Left ventricle myocardium inferior (tissue), 1 donor: ENCODE measurements at regions not wholly inside any gene's neighbourhood (a gene's known extent, or its start where the extent isn't known, plus 50 kb on each side); places are given as distances from the start of the nearest gene placed in this dataset.

Experiments used
- DNase-seq: peaks from one replicate; pipeline ENCODE4 v3.0.0-alpha.2; 2020
- H3K27ac ChIP-seq: fragments of 200-600 bp; replicated peaks from 2 replicates; pipeline ENCODE4 v1.8.0; 2021
- H3K27me3 ChIP-seq: fragments of 200-600 bp; 2 replicates; pipeline ENCODE4 v1.8.0; 2021; ENCODE audit warnings: low read depth
- H3K36me3 ChIP-seq: fragments of 200-600 bp; 2 replicates; pipeline ENCODE4 v1.8.0; 2021
- H3K4me1 ChIP-seq: fragments of 200-600 bp; 2 replicates; pipeline ENCODE4 v1.8.0; 2021
- H3K4me3 ChIP-seq: fragments of 200-600 bp; 2 replicates; pipeline ENCODE4 v1.8.0; 2021; ENCODE audit warnings: mild to moderate bottlenecking, moderate library complexity
- H3K9me3 ChIP-seq: fragments of 200-600 bp; replicated peaks from 2 replicates; pipeline ENCODE4 v1.8.0; 2021
- intact Hi-C: fragments of 100-400 bp; cut with micrococcal nuclease; formaldehyde crosslinking; loops from one replicate; pipeline ENCODE4 v1.11.0; 2022
- TF ChIP-seq, protein P1 (sequence below): fragments of 200-600 bp; IDR thresholded peaks from 2 replicates; pipeline ENCODE4 v1.8.0; 2021; ENCODE audit warnings: antibody characterized with exemption, mild to moderate bottlenecking, borderline replicate concordance
- donor health status: DM: no; HTN: yes; CAD: no; lungs with severe emphysema.

DNA sequence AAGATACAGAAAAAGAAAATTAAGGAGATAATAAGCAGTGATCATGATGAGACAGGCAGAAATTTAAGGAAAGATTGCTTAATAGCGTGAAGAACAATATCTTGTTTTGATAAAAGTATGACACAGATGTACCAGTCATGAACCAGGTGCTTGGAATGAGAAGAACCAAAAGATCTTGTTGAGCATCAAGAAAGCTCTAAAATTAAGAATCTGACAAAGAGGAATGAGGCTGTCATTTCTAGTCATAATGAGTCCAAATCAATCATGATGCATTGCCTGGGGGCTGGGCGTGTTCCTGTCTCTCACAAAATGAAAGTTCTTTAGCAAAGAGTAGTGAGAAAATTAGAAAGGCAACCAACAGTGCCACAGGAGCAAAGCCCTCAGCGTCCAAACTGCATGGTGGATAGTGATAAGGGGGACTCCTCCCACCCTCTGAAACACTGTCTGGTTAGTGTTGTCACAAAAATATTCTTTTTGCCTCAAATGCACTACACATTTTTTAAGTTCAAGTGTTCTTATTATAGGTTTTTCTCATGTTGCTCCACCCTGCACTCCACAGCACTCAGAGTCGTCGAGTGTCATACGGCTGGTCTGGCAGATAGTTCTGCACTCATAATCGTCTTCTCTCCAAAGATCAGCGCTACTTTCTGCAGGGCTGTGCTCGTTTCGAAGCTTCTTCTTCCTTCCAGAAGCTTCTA lies 439.6 kb downstream of the TNS3 start:
- intact Hi-C loops = no loop called here
- Histone ChIP-seq H3K4me1 (peaks cover 13% of the 10 kb centered on the region), H3K36me3 (no peaks in the 10 kb centered on the region), H3K27ac (no peak overlapping the region), H3K9me3 (no peaks in the 10 kb centered on the region), H3K4me3 (no peak overlapping the region), H3K27me3 (no peaks in the 10 kb centered on the region)
- DNase-seq = no peak
- TF ChIP-seq, protein P1, sequence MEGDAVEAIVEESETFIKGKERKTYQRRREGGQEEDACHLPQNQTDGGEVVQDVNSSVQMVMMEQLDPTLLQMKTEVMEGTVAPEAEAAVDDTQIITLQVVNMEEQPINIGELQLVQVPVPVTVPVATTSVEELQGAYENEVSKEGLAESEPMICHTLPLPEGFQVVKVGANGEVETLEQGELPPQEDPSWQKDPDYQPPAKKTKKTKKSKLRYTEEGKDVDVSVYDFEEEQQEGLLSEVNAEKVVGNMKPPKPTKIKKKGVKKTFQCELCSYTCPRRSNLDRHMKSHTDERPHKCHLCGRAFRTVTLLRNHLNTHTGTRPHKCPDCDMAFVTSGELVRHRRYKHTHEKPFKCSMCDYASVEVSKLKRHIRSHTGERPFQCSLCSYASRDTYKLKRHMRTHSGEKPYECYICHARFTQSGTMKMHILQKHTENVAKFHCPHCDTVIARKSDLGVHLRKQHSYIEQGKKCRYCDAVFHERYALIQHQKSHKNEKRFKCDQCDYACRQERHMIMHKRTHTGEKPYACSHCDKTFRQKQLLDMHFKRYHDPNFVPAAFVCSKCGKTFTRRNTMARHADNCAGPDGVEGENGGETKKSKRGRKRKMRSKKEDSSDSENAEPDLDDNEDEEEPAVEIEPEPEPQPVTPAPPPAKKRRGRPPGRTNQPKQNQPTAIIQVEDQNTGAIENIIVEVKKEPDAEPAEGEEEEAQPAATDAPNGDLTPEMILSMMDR = no peak

DNA sequence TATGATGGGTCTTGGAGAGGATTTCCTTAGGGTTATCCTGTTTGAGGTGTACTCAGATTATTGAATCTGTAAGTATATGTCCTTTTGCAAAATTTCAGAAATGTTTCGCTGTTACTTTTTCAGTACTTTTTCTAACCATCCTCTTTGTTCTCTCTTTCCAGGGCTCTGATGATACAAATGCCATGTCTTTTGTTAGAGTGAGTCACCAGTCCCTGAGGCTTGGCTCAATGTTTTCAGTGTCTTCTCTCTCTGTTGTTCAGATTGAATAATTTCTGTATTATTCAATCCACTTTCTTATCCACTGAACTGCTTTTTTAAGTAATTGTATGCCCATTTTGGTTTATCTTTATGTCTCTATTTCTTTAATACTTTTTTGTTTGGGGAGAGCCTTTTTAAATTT lies 449.4 kb downstream of the TNS3 start:
- Histone ChIP-seq H3K36me3 (no peaks in the 10 kb centered on the region), H3K27ac (no peak overlapping the region), H3K4me3 (no peak overlapping the region), H3K27me3 (no peaks in the 10 kb centered on the region), H3K9me3 (no peaks in the 10 kb centered on the region), H3K4me1 (peaks cover 5% of the 10 kb centered on the region)
- DNase-seq = no peak
- intact Hi-C loops = no loop called here
- TF ChIP-seq, protein P1 = no peak

GRCh38 chr7:47128700-47129099 lies 453.2 kb downstream of the TNS3 start:
- H3K27me3 ChIP-seq = no peaks in the 10 kb centered on the region
- H3K4me1 ChIP-seq = peaks cover 5% of the 10 kb centered on the region
- no peak overlapping the region for H3K4me3 ChIP-seq
- DNase-seq = no peak
- TF ChIP-seq, protein P1 = no peak
- H3K9me3 ChIP-seq = no peaks in the 10 kb centered on the region
- intact Hi-C loops = no loop called here
- H3K27ac ChIP-seq = no peak overlapping the region
- H3K36me3 ChIP-seq = no peaks in the 10 kb centered on the region

DNA sequence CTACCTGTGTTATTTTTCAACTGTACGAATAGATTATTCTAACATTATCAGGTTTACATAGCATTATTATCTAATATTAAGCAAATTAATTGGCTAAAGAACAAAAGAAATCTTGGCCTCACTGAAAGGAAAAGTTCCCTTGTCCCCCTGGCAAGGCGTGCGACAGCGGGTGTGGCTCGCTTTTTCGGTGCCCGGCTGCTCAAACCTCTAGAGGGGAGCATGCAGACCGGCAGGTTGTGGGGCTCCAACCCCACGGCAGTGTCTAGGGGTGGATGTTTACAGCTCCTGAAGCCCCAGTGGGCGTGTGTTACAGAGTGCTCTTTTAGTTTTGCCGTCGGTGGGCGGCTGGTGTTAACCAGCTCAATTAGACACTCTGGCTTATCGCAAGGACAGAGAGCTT lies 456.4 kb downstream of the TNS3 start:
- Histone ChIP-seq H3K36me3 (no peaks in the 10 kb centered on the region), H3K4me3 (no peak overlapping the region), H3K4me1 (peaks cover 5% of the 10 kb centered on the region), H3K27ac (no peak overlapping the region), H3K9me3 (no peaks in the 10 kb centered on the region), H3K27me3 (no peaks in the 10 kb centered on the region)
- TF ChIP-seq, protein P1 = no peak
- DNase-seq = no peak
- intact Hi-C loops = no loop called here

DNA sequence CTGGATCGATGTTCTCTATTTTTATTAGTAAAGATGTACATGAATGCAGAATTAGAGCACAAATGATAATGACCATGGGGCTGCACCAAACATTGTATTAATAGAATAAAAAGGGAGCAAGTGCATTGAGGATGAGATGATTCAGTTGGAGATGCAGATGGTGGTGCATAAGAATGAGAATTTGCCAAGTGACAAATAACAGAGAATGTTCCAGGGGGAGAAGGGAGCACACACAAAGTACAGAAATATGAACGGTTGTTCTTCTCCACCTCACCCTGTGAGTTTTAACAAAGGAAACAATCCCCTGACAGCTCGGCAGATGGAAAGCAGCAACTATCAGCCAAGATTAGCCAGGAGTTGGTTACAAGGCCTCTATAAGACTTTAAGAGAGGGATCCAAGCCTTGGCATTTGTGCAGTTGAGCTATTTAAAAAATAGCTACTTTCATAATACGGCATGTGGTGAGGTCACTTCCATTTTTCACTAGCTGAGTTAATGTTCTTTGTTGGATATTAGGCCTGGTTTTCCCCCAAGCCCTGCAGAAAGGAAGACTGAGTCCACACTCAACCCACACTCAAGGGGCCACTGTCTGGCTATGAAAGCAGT lies 462.5 kb downstream of the TNS3 start:
- intact Hi-C loops = no loop called here
- DNase-seq = no peak
- TF ChIP-seq, protein P1 = no peak
- H3K4me3 ChIP-seq = no peak overlapping the region
- no peaks in the 10 kb centered on the region for H3K4me1 ChIP-seq
- no peaks in the 10 kb centered on the region for H3K9me3 ChIP-seq
- H3K27me3 ChIP-seq = no peaks in the 10 kb centered on the region
- H3K27ac ChIP-seq = no peak overlapping the region
- no peaks in the 10 kb centered on the region for H3K36me3 ChIP-seq
